GM23338 (cell line): ENCODE measurements at regions not wholly inside any gene's neighbourhood (a gene's known extent, or its start where the extent isn't known, plus 50 kb on each side); places are given as distances from the start of the nearest gene placed in this dataset.

Experiments
- ATAC-seq: fragments of 200-7000 bp; cut with Tn5 transposase; 3 replicates; pipeline ENCODE4 v1.9.1; 2020
- DNase-seq: peaks from one replicate; pipeline ENCODE4 v3.0.0-alpha.2; 2015; ENCODE audit warnings: low spot score
- H2AFZ ChIP-seq: fragments of 200-600 bp; sonication (generic); 2 replicates; pipeline ENCODE4 v1.8.0; 2016; ENCODE audit warnings: antibody characterized with exemption, mild to moderate bottlenecking, moderate library complexity
- H3F3A ChIP-seq: fragments of 200-600 bp; sonication (generic); replicated peaks from 2 replicates; pipeline ENCODE4 v1.8.0; 2017; ENCODE audit warnings: antibody characterized with exemption, mixed run types, low read depth
- H3K27ac ChIP-seq: fragments of 200-600 bp; sonication (generic); 2 replicates; pipeline ENCODE4 v1.6.1; 2016; ENCODE audit warnings: low read depth
- H3K27me3 ChIP-seq: fragments of 200-600 bp; sonication (generic); 2 replicates; pipeline ENCODE4 v1.8.0; 2016; ENCODE audit warnings: mild to moderate bottlenecking, mixed run types, moderate library complexity; ENCODE audit not compliant: insufficient read depth
- H3K36me3 ChIP-seq: fragments of 200-600 bp; sonication (generic); 2 replicates; pipeline ENCODE4 v1.8.0; 2016; ENCODE audit warnings: mild to moderate bottlenecking; ENCODE audit not compliant: insufficient read depth
- H3K4me1 ChIP-seq: fragments of 200-600 bp; sonication (generic); 2 replicates; pipeline ENCODE4 v1.8.0; 2016; ENCODE audit warnings: mild to moderate bottlenecking, moderate library complexity; ENCODE audit not compliant: insufficient read depth
- H3K4me2 ChIP-seq: fragments of 200-600 bp; sonication (generic); 2 replicates; pipeline ENCODE4 v1.7.1; 2017; ENCODE audit warnings: mixed run types
- H3K4me3 ChIP-seq: fragments of 200-600 bp; sonication (generic); 2 replicates; pipeline ENCODE4 v1.6.1; 2016; ENCODE audit warnings: mixed run types
- H3K79me2 ChIP-seq: fragments of 200-600 bp; sonication (generic); replicated peaks from 2 replicates; pipeline ENCODE4 v1.8.0; 2017; ENCODE audit warnings: mild to moderate bottlenecking; ENCODE audit not compliant: insufficient read depth
- H3K9me2 ChIP-seq: fragments of 200-600 bp; sonication (generic); 2 replicates; pipeline ENCODE4 v1.8.0; 2017; ENCODE audit not compliant: insufficient read depth
- H4K20me1 ChIP-seq: fragments of 200-600 bp; sonication (generic); replicated peaks from 2 replicates; pipeline ENCODE4 v1.8.0; 2017; ENCODE audit warnings: mild to moderate bottlenecking; ENCODE audit not compliant: insufficient read depth
- H3K27ac Mint-ChIP-seq: 2 replicates; pipeline ENCODE4 v1.8.0; 2020; ENCODE audit warnings: inconsistent platforms, mild to moderate bottlenecking, moderate library complexity, mixed read lengths
- H3K27me3 Mint-ChIP-seq: 3 replicates; pipeline ENCODE4 v1.8.0; 2022; ENCODE audit warnings: low read depth, mild to moderate bottlenecking, moderate library complexity, mixed read lengths, inconsistent platforms; ENCODE audit not compliant: insufficient read depth, poor library complexity
- H3K36me3 Mint-ChIP-seq: 3 replicates; pipeline ENCODE4 v1.8.0; 2021; ENCODE audit warnings: low read depth, mild to moderate bottlenecking, inconsistent platforms, moderate library complexity, mixed read lengths
- H3K4me1 Mint-ChIP-seq: 3 replicates; pipeline ENCODE4 v1.8.0; 2020; ENCODE audit warnings: mild to moderate bottlenecking, inconsistent platforms, mixed read lengths
- H3K4me3 Mint-ChIP-seq: 3 replicates; pipeline ENCODE4 v1.8.0; 2021; ENCODE audit warnings: moderate library complexity, mild to moderate bottlenecking, inconsistent platforms, mixed read lengths
- H3K9me3 Mint-ChIP-seq: 3 replicates; pipeline ENCODE4 v1.8.0; 2020; ENCODE audit warnings: moderate library complexity, mild to moderate bottlenecking, inconsistent platforms, mixed read lengths
- CREB1 ChIP-seq: fragments of 250-450 bp; sonication (Bioruptor Pico); IDR thresholded peaks from 2 replicates; pipeline ENCODE4 v1.5.0; 2020; ENCODE audit warnings: low read depth, mild to moderate bottlenecking, moderate library complexity
- EZH2 ChIP-seq: fragments of 200-600 bp; sonication (generic); IDR thresholded peaks from one replicate; pipeline ENCODE4 v1.8.0; 2017; ENCODE audit warnings: antibody characterized with exemption, mild to moderate bottlenecking, low read depth; ENCODE audit not compliant: unreplicated experiment
- EZH2phosphoT487 ChIP-seq: fragments of 200-600 bp; sonication (generic); IDR thresholded peaks from one replicate; pipeline ENCODE4 v1.8.1; 2018; ENCODE audit warnings: antibody characterized with exemption; ENCODE audit not compliant: unreplicated experiment
- JUNB ChIP-seq: IDR thresholded peaks from one replicate; pipeline ENCODE4 v1.6.1; 2016; ENCODE audit warnings: antibody characterized with exemption; ENCODE audit not compliant: unreplicated experiment
- NANOG ChIP-seq: IDR thresholded peaks from 2 replicates; pipeline ENCODE4 v1.6.1; 2016; ENCODE audit warnings: antibody characterized with exemption, borderline replicate concordance
- POLR2AphosphoS5 ChIP-seq: IDR thresholded peaks from 2 replicates; pipeline ENCODE4 v1.6.1; 2016; ENCODE audit warnings: antibody characterized with exemption, low read depth
- STAT1 ChIP-seq: IDR thresholded peaks from one replicate; pipeline ENCODE4 v1.6.1; 2016; ENCODE audit warnings: antibody characterized with exemption; ENCODE audit not compliant: unreplicated experiment
- ZNF114 ChIP-seq: fragments of 250-450 bp; sonication (Bioruptor Pico); IDR thresholded peaks from 2 replicates; pipeline ENCODE4 v1.5.0; 2020; ENCODE audit warnings: mild to moderate bottlenecking, moderate library complexity
- ZNF331 ChIP-seq: fragments of 250-450 bp; sonication (Bioruptor Pico); IDR thresholded peaks from 2 replicates; pipeline ENCODE4 v1.5.0; 2020; ENCODE audit warnings: low read depth, mild to moderate bottlenecking, moderate library complexity
- TF ChIP-seq, protein P1 (sequence below): fragments of 250-450 bp; sonication (Bioruptor Pico); IDR thresholded peaks from 2 replicates; pipeline ENCODE4 v1.5.0; 2020; ENCODE audit warnings: mild to moderate bottlenecking, moderate library complexity
- TF ChIP-seq, protein P2 (sequence below): IDR thresholded peaks from 2 replicates; pipeline ENCODE4 v1.6.1; 2016; ENCODE audit warnings: antibody characterized with exemption
- TF ChIP-seq, protein P3 (sequence below), 2 experiments: fragments of 200-600 bp in 1 of 2; sonication (generic) in 1 of 2; conservative IDR thresholded peaks; 2 replicates each; pipeline versions ENCODE4 v1.5.1 to v1.6.1; 2016 to 2017; ENCODE audit warnings: antibody characterized with exemption in 2 of 2, low read depth in 2 of 2, mild to moderate bottlenecking in 2 of 2, moderate library complexity in 1 of 2
- TF ChIP-seq, protein P4 (sequence below): IDR thresholded peaks from one replicate; pipeline ENCODE4 v1.6.1; 2018; ENCODE audit warnings: antibody characterized with exemption; ENCODE audit not compliant: unreplicated experiment

DNA sequence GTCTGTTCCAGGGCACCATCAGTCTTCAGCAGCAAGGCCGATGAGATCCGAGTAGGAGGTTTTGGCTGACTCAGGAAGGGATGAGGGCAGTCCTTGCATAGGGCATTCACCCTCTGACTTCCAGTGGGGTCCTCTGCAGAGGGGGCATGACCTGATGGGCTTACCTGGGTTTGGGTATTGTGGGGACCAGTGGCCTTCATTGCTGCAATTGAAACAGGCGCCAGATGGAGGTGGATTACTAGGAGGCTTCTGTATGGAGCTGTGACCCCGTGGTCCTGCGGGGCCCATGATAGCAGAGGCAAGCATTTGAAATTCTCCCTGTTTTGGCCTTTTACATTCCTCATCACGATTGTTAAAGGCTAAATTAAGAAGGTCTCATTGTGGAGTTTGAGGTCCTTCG, 2448.7 kb downstream of the TP53TG3F start:
- Histone ChIP-seq H3K27ac (no peak overlapping the region), H3K4me1 (no peaks in the 10 kb centered on the region), H3K4me2 (no peak overlapping the region), H2AFZ (no peak overlapping the region), H3K79me2 (no peaks in the 10 kb centered on the region), H3F3A (no peaks in the 10 kb centered on the region), H4K20me1 (no peaks in the 10 kb centered on the region), H3K4me3 (no peak overlapping the region), H3K27me3 (no peaks in the 10 kb centered on the region), H3K9me2 (no peaks in the 10 kb centered on the region), H3K36me3 (no peaks in the 10 kb centered on the region; the same call in 1 of the 2 replicates)
- H3K36me3 Mint-ChIP-seq, result peaks cover 77% of the 10 kb centered on the region
- H3K4me3 Mint-ChIP-seq, result no peak overlapping the region
- no peak for TF ChIP-seq POLR2AphosphoS5
- TF ChIP-seq EZH2phosphoT487, result no peak
- TF ChIP-seq ZNF331 (CRISPR knock-in tag), result no peak
- TF ChIP-seq, protein P1, sequence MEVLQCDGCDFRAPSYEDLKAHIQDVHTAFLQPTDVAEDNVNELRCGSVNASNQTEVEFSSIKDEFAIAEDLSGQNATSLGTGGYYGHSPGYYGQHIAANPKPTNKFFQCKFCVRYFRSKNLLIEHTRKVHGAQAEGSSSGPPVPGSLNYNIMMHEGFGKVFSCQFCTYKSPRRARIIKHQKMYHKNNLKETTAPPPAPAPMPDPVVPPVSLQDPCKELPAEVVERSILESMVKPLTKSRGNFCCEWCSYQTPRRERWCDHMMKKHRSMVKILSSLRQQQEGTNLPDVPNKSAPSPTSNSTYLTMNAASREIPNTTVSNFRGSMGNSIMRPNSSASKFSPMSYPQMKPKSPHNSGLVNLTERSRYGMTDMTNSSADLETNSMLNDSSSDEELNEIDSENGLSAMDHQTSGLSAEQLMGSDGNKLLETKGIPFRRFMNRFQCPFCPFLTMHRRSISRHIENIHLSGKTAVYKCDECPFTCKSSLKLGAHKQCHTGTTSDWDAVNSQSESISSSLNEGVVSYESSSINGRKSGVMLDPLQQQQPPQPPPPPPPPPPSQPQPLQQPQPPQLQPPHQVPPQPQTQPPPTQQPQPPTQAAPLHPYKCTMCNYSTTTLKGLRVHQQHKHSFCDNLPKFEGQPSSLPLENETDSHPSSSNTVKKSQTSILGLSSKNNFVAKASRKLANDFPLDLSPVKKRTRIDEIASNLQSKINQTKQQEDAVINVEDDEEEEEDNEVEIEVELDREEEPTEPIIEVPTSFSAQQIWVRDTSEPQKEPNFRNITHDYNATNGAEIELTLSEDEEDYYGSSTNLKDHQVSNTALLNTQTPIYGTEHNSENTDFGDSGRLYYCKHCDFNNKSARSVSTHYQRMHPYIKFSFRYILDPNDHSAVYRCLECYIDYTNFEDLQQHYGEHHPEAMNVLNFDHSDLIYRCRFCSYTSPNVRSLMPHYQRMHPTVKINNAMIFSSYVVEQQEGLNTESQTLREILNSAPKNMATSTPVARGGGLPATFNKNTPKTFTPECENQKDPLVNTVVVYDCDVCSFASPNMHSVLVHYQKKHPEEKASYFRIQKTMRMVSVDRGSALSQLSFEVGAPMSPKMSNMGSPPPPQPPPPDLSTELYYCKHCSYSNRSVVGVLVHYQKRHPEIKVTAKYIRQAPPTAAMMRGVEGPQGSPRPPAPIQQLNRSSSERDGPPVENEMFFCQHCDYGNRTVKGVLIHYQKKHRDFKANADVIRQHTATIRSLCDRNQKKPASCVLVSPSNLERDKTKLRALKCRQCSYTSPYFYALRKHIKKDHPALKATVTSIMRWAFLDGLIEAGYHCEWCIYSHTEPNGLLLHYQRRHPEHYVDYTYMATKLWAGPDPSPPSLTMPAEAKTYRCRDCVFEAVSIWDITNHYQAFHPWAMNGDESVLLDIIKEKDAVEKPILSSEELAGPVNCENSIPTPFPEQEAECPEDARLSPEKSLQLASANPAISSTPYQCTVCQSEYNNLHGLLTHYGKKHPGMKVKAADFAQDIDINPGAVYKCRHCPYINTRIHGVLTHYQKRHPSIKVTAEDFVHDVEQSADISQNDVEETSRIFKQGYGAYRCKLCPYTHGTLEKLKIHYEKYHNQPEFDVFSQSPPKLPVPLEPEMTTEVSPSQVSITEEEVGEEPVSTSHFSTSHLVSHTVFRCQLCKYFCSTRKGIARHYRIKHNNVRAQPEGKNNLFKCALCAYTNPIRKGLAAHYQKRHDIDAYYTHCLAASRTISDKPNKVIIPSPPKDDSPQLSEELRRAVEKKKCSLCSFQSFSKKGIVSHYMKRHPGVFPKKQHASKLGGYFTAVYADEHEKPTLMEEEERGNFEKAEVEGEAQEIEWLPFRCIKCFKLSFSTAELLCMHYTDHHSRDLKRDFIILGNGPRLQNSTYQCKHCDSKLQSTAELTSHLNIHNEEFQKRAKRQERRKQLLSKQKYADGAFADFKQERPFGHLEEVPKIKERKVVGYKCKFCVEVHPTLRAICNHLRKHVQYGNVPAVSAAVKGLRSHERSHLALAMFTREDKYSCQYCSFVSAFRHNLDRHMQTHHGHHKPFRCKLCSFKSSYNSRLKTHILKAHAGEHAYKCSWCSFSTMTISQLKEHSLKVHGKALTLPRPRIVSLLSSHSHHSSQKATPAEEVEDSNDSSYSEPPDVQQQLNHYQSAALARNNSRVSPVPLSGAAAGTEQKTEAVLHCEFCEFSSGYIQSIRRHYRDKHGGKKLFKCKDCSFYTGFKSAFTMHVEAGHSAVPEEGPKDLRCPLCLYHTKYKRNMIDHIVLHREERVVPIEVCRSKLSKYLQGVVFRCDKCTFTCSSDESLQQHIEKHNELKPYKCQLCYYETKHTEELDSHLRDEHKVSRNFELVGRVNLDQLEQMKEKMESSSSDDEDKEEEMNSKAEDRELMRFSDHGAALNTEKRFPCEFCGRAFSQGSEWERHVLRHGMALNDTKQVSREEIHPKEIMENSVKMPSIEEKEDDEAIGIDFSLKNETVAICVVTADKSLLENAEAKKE (CRISPR knock-in tag), result no peak
- no peak for TF ChIP-seq JUNB
- no peak for TF ChIP-seq STAT1
- TF ChIP-seq, protein P2, sequence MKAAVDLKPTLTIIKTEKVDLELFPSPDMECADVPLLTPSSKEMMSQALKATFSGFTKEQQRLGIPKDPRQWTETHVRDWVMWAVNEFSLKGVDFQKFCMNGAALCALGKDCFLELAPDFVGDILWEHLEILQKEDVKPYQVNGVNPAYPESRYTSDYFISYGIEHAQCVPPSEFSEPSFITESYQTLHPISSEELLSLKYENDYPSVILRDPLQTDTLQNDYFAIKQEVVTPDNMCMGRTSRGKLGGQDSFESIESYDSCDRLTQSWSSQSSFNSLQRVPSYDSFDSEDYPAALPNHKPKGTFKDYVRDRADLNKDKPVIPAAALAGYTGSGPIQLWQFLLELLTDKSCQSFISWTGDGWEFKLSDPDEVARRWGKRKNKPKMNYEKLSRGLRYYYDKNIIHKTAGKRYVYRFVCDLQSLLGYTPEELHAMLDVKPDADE, result no peak
- TF ChIP-seq EZH2, result no peak
- TF ChIP-seq, protein P3, sequence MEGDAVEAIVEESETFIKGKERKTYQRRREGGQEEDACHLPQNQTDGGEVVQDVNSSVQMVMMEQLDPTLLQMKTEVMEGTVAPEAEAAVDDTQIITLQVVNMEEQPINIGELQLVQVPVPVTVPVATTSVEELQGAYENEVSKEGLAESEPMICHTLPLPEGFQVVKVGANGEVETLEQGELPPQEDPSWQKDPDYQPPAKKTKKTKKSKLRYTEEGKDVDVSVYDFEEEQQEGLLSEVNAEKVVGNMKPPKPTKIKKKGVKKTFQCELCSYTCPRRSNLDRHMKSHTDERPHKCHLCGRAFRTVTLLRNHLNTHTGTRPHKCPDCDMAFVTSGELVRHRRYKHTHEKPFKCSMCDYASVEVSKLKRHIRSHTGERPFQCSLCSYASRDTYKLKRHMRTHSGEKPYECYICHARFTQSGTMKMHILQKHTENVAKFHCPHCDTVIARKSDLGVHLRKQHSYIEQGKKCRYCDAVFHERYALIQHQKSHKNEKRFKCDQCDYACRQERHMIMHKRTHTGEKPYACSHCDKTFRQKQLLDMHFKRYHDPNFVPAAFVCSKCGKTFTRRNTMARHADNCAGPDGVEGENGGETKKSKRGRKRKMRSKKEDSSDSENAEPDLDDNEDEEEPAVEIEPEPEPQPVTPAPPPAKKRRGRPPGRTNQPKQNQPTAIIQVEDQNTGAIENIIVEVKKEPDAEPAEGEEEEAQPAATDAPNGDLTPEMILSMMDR (conservative IDR thresholded peaks at IDR 0.05; ENCODE audit: low read depth in 2 of 2), result no peak
- no peak for TF ChIP-seq CREB1 (CRISPR knock-in tag)
- no peak for TF ChIP-seq ZNF114 (CRISPR knock-in tag)
- TF ChIP-seq, protein P4, sequence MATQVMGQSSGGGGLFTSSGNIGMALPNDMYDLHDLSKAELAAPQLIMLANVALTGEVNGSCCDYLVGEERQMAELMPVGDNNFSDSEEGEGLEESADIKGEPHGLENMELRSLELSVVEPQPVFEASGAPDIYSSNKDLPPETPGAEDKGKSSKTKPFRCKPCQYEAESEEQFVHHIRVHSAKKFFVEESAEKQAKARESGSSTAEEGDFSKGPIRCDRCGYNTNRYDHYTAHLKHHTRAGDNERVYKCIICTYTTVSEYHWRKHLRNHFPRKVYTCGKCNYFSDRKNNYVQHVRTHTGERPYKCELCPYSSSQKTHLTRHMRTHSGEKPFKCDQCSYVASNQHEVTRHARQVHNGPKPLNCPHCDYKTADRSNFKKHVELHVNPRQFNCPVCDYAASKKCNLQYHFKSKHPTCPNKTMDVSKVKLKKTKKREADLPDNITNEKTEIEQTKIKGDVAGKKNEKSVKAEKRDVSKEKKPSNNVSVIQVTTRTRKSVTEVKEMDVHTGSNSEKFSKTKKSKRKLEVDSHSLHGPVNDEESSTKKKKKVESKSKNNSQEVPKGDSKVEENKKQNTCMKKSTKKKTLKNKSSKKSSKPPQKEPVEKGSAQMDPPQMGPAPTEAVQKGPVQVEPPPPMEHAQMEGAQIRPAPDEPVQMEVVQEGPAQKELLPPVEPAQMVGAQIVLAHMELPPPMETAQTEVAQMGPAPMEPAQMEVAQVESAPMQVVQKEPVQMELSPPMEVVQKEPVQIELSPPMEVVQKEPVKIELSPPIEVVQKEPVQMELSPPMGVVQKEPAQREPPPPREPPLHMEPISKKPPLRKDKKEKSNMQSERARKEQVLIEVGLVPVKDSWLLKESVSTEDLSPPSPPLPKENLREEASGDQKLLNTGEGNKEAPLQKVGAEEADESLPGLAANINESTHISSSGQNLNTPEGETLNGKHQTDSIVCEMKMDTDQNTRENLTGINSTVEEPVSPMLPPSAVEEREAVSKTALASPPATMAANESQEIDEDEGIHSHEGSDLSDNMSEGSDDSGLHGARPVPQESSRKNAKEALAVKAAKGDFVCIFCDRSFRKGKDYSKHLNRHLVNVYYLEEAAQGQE, result no peak
- TF ChIP-seq NANOG, result no peak
- H3K9me3 Mint-ChIP-seq, result peaks cover 100% of the 10 kb centered on the region
- ATAC-seq (no peak), DNase-seq (no peak)
- H3K4me1 Mint-ChIP-seq, result no peaks in the 10 kb centered on the region
- peaks cover 22% of the 10 kb centered on the region for H3K27me3 Mint-ChIP-seq
- no peak overlapping the region for H3K27ac Mint-ChIP-seq
